CD4-positive, alpha-beta T cell treated with Interleukin-1 beta for 1 hour (primary cell): ENCODE measurements at regions not wholly inside any gene's neighbourhood (a gene's known extent, or its start where the extent isn't known, plus 50 kb on each side); places are given as distances from the start of the nearest gene placed in this dataset.
A peak's percentile ranks its signal among the peaks of the same experiment; 100 is the strongest.
"Not testable (repeated sequence)": the region's sequence is repeated elsewhere in the genome, so short reads cannot be mapped to it uniquely, and the experiment has no call there.

Experiments used
- DNase-seq, 2 donors: peaks; one replicate each; pipeline ENCODE4 v3.0.0-alpha.2; 2020 to 2022

DNA sequence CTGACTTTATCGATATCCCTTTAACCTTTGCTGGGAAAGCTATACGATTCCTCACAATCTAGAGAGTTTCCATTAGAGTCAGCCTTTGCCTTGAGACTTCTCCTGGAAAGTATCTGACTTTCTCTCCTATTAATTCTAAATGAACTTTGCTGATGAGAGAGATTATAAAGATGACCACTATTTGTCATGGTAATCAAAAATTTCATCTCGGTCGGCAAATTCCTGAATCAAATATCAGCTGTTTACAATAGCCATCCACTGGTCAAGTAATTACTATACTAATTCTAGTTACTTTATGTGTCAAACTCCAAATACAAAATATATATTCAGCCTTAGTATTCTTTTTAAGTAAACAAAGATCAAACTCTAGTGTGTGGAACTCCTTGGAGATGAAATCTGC is 164.4 kb upstream of the ITGA1 start:
- DNase-seq: no peak

GRCh38 chr5:52624291-52624690 is 163.4 kb upstream of the ITGA1 start:
- no peak for DNase-seq

- no peak for DNase-seq
These were observed 161.4 kb upstream of the ITGA1 start for GRCh38 chr5:52626312-52626711.

DNA sequence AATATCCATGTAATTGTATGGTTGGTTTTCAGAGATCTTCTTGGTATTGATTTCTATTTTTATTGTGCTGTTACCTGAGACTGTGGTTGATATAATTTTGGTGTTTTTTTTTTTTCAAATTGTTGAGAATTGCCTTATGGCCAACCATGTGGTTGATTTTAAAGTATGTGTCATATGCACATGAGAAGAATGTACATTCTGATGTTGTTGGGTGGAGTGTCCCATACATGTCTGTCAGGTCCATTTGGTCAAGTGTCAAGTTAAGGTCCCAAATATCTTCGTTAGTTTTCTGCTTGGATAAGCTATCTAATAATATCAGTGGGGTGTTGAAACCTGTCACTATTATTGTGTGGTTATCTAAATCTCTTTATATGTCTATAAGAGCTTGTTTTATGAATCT is 160.0 kb upstream of the ITGA1 start:
- DNase-seq: no peak

GRCh38 chr5:52632281-52632680 is 155.4 kb upstream of the ITGA1 start:
- no peak for DNase-seq

DNA sequence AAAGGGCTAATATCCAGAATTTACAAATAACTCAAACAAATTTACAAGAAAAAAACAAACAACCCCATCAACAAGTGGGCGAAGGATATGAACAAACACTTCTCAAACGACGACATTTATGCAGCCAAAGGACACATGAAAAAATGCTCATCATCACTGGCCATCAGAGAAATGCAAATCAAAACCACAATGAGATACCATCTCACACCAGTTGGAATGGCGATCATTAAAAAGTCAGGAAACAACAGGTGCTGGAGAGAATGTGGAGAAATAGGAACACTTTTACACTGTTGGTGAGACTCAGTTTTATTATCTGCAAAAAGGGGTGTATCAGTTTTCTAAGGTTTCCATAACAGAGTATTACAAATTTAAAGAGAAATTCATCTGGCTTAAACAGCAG is 153.5 kb upstream of the ITGA1 start:
- not testable (repeated sequence) for DNase-seq

- no peak for DNase-seq
These were observed 149.0 kb upstream of the ITGA1 start for GRCh38 chr5:52638732-52639131.

- DNase-seq: no peak
These were observed 139.0 kb upstream of the ITGA1 start for GRCh38 chr5:52648726-52649125.

DNA sequence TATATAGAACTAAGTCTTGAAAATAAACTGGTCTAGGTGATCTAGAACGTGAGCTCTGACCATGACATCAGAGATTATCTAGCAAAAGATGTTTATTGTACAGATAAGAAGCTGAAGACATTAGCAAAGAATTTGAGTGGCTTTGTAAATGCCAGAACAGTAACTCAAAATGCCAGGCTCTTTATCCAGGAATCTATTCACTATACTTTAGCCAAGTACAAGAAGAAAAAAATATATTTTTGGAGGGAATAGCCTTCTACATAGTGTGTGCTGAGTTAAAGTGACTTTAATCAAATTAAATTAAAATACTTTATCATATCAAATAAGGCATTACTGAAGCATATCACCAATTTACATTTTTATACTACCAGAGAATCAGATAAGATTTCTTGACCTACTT is 132.6 kb upstream of the ITGA1 start:
- no peak for DNase-seq

DNA sequence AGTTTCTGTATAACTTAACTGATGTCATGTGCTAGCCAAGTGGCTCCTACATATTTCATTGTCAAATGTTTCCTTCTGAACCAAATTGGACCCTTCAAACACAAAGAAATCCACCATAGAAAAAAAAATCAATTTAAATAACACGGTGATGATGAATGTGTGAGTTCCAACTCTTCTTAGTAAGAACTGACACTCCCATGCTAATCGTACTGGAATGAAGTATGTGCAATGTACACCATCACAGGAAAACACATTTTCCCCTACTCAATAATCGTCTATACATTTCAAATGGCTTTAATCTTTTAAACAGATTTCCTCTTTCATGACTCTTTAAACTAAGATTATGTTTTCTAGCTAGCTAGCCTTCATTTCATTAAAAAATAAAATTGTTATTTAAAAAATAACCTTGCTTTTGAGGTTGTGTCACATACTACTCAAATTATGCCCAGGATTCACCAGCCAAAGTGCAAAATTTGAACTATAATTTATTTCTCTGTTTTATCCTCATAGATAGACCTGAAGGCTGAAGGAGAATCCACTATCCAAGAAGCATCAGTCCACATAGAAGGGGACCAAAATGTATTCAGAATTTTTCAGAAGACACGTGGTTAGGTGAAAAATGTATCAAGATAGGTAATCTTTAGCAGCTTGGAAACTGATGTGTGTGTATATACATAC is 131.0 kb upstream of the ITGA1 start:
- DNase-seq: no peak

DNA sequence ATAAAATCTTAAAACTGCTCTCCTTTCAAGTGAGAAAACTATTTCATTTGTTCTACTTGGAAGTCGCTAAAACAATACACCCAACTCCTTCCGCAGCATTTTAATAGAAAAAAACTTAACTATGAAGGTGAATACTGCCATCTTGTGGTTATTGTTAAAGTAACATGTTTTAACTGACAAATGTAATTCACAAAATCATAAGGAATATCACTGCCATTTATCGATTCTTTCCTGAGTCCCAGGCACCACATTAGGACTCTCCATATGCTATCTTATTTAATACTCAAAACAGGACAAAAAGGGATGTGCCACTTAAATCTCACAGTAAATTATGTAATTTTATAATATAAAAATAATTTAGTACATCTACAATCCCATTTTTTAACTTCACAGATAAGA is 130.5 kb upstream of the ITGA1 start:
- peak in 1 of 2 donors; percentile 49 for DNase-seq

GRCh38 chr5:52658246-52658645 is 129.5 kb upstream of the ITGA1 start:
- no peak for DNase-seq

GRCh38 chr5:52660621-52661020 is 127.1 kb upstream of the ITGA1 start:
- DNase-seq: no peak

DNA sequence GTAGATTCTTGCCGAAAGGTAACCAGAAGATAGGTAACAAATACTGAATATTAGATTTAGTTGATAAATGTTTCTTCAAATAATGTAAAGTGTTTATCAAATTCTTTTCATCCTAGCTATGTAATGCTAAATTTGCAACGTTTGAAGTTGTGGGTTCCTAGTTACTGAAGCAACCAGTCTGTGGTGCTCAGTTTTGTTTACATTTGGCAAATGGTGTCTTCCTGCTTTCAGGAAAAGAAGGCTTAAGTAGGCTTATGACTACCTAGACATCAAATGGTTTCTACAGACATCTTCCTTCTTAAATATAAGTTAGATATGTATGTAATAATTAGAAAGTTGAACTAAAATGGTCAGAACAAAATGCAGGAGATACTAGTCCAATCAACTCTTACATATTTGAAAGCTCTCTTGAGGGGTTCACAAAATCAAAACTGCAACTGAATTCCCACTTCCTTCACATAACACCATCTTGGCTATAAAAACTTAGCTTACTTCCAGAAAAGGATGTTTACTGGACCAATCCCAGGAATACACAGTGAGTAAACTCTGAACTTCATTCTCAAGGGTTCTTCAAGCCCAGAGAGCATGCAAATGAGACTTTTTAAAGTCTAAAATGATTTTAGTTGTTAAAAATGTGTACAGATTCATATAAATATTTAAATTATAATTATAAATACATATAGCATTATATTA is 125.7 kb upstream of the ITGA1 start:
- no peak for DNase-seq

DNA sequence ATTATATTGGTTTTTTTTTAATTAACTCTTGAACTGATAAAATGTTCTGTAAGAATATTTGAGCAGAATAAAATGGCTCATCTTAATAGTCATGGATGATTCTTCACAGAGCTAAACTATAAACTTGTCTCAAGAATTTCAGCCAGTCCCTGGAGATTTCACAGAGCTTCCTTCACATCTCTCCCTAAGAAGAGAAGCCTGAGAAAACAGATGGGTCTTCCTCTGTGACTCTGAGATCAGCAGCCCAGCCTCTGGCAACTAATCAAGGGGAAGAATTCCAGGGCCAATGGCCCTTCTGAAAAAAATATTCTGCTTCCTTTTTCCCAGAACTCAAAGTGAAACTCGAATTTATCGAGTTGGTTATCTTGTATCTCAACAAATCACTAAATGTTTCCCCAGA is 122.2 kb upstream of the ITGA1 start:
- DNase-seq: no peak

- DNase-seq: no peak
These were observed 119.6 kb upstream of the ITGA1 start for GRCh38 chr5:52668139-52668538.

DNA sequence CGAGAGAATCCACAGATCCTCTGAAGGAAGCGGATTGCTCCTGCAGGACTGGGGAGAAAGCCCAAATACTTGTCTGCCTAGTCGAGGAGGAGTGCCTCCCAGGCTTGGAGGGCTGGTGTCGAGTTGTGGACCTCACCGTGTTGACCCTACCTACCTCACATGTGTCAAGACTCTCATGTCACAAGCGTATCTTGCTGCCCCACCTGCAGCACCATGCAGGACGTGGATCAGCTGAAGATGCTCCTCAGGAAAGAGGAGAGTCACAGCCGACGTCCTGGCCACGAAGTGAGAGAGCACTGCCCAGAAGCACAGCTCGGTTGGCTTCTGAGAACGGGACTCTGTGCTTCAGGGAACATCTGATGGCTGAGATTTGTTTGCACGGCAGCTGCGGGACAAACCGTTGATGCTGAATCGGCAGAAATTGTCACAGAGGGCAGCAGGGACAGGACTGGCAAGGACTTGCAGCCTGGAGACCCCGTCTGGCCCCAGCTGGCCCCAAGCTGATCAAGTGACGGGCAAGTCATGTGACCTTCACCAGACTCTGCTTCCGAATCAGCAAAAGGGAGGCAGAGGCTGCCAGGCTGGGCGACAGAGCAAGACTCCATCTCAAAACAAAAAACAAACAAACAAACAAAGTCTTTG is 119.1 kb upstream of the ITGA1 start:
- no peak for DNase-seq

- DNase-seq: no peak
These were observed 115.3 kb upstream of the ITGA1 start for GRCh38 chr5:52672459-52672858.

- no peak for DNase-seq
These were observed 114.2 kb upstream of the ITGA1 start for GRCh38 chr5:52673495-52673894.

GRCh38 chr5:52674815-52675545 is 112.7 kb upstream of the ITGA1 start:
- no peak for DNase-seq

- DNase-seq: no peak
These were observed 105.2 kb upstream of the ITGA1 start for GRCh38 chr5:52682492-52682891.

DNA sequence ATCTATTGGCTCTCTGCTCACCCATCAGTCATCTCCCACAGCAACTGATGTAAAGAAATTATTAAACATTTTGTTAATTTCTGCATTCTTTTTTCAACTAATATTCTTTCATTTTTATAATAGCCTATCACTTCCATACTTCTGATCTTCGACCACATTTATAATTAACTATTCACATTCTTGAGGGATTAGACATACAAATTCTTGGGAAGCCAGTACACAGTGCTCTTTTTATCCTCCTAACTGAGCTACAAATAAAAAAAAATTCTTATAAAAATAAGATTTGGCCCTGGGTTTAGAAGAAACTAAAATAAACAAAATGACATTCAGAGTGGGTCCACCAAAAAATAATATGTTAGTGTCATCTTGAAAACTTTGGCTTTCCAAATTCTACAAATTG is 103.7 kb upstream of the ITGA1 start:
- DNase-seq: no peak

DNA sequence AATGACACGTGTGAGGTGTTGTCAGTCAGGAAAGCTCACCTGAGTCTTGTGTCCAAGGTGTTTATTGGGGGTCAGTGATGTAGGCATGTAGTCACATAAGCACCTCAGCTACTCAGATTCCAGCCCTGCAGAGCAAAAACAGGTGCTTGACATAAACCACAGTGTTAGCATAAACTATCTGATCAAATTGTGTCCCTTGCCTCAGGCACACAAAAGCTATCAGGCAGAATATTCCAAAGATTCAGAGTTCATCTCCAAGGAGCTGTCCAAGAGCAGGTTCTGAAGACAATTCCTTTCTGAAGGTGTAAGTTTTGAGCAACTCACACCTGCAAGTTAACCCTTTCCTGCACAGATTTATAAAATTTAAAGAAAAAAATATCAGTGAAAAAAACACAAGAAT is 102.2 kb upstream of the ITGA1 start:
- no peak for DNase-seq

DNA sequence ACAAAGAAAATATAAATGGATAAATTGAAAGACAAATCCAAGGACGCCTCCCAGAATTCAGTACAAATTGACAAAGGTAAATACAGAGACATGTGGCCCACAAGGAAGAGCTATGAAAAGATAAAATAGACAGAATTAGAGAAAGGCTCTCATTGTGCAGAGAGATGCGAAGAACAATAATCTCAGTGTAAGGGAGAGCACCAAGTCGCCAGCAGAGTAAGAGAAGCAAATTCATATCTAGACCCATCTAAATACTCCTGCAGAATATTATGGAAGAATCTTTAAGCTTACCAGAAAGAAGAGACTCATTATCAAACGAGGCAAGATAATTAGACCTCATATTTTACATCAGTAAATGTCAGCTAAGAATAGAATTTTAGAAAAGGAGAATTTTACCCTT is 101.7 kb upstream of the ITGA1 start:
- no peak for DNase-seq
